Vagina (tissue), 2 donors: ENCODE measurements at regions not wholly inside any gene's neighbourhood (a gene's known extent, or its start where the extent isn't known, plus 50 kb on each side); places are given as distances from the start of the nearest gene placed in this dataset.

Experiments used
- CTCF ChIP-seq, 3 experiments: fragments of 450-650 bp in 2 of 3; fragments of 200-600 bp in 1 of 3; sonication (generic) in 1 of 3; IDR thresholded peaks; one replicate each; pipeline ENCODE4 v1.5.1; 2017 to 2019; ENCODE audit warnings: antibody characterized with exemption in 3 of 3, mild to moderate bottlenecking in 2 of 3, moderate library complexity in 2 of 3
- POLR2A ChIP-seq, 2 donors: fragments of 450-650 bp; IDR thresholded peaks; one replicate each; pipeline ENCODE4 v1.6.1; 2017; ENCODE audit warnings: antibody characterized with exemption in 2 of 2, mild to moderate bottlenecking in 2 of 2, moderate library complexity in 2 of 2
- POLR2AphosphoS5 ChIP-seq, 2 donors: sonication (generic); formaldehyde crosslinking; IDR thresholded peaks; one replicate each; pipeline ENCODE4 v1.9.0; 2017; ENCODE audit warnings: antibody characterized with exemption in 2 of 2, mild to moderate bottlenecking in 2 of 2, low read depth in 1 of 2; ENCODE audit not compliant: insufficient read depth in 1 of 2

DNA sequence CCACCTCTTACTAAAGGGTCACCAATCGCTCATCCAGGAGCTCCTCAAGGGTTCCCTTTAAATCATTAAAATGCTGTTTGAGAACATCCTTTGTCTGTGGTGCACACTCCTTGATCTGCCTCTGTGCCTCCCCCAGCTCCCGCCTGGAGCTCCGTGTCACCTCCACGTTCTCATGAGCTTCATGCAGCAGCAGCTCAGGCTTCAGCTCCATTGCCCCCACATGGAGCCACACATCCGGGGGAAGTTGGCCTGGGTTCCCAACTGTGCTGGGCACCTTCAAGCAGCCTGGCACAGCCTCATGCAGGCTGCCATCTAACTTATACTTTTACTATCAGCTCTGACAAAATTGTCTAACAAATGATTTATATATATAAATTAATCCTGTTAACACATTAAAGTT, 585.8 kb upstream of the FAM174A start:
- no peak for TF ChIP-seq POLR2AphosphoS5 (IDR thresholded peaks at IDR 0.05; ENCODE audit: insufficient read depth in 1 of 2, low read depth in 1 of 2)
- TF ChIP-seq POLR2A (IDR thresholded peaks at IDR 0.05), result no peak
- TF ChIP-seq CTCF (IDR thresholded peaks at IDR 0.05), result no peak
